Activated CD8-positive, alpha-beta T cell treated with anti-CD3 and anti-CD28 coated beads for 36 hours (primary cell): ENCODE measurements at regions not wholly inside any gene's neighbourhood (a gene's known extent, or its start where the extent isn't known, plus 50 kb on each side); places are given as distances from the start of the nearest gene placed in this dataset.

Experiments used
- ATAC-seq: fragments of 200-7000 bp; cut with Tn5 transposase; one replicate; pipeline ENCODE4 v1.10.0; 2021; ENCODE audit warnings: mild to moderate bottlenecking, moderate library complexity
- CTCF ChIA-PET: fragments of 350-600 bp; sonication (Branson Sonifier 250); formaldehyde crosslinking; loops from one replicate; lab custom pipeline; 2021; ENCODE audit warnings: antibody characterized with exemption; lab: Charles Lee
- POLR2A ChIA-PET: fragments of 350-600 bp; sonication (Branson Sonifier 250); formaldehyde crosslinking; loops from one replicate; lab custom pipeline; 2021; ENCODE audit warnings: antibody characterized with exemption; lab: Charles Lee
- DNase-seq: peaks from one replicate; pipeline ENCODE4 v3.0.0-alpha.2; 2020
- H3K27ac Mint-ChIP-seq: one replicate; pipeline ENCODE4 v1.8.0; 2021; ENCODE audit warnings: mild to moderate bottlenecking, mixed read lengths
- H3K27me3 Mint-ChIP-seq: one replicate; pipeline ENCODE4 v1.8.0; 2021; ENCODE audit warnings: mixed read lengths
- H3K36me3 Mint-ChIP-seq: one replicate; pipeline ENCODE4 v1.8.0; 2021; ENCODE audit warnings: low read depth, mixed read lengths
- H3K4me1 Mint-ChIP-seq: one replicate; pipeline ENCODE4 v1.8.0; 2021; ENCODE audit warnings: low read depth, mixed read lengths
- H3K4me3 Mint-ChIP-seq: one replicate; pipeline ENCODE4 v1.8.0; 2021; ENCODE audit warnings: mild to moderate bottlenecking, moderate library complexity, mixed read lengths
- H3K9me3 Mint-ChIP-seq: one replicate; pipeline ENCODE4 v1.8.0; 2021; ENCODE audit warnings: mixed read lengths
- intact Hi-C: fragments of 100-400 bp; cut with micrococcal nuclease; formaldehyde crosslinking; loops from one replicate; pipeline ENCODE4 v1.10.0; 2022
- TF ChIP-seq, protein P1 (sequence below): fragments of 200-600 bp; IDR thresholded peaks from one replicate; pipeline ENCODE4 v1.8.0; 2022; ENCODE audit warnings: antibody characterized with exemption, mild to moderate bottlenecking

DNA sequence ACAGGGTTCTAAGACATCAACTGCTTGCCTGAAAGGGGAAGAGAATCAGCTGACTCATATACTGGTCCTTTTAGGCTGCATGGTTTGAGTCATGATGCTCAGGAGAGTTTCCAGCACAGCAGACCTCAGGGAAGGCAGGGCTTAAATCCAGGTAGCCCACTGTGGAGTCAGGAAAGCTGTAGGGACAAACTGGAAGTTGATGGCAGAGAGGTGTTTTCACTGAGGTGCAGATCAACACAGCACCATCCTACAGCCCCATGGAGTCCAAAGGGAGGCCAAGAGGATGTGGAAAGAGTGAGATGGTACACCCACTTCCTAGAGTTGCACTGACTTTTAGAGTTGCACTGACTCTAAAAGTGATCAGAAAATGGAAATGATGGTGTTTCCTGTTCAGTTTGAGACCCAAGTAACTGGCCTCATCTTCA is 252.4 kb upstream of the DUSP10 start:
- H3K36me3 Mint-ChIP-seq = no peaks in the 10 kb centered on the region
- CTCF ChIA-PET = interaction anchor here (0.6 to 1.5 kb wide), 3 partner anchors 15 to 461 kb away, joined by 3 to 6 read pairs (median 4); no protein-coding TSS in a partner anchor
- TF ChIP-seq, protein P1, sequence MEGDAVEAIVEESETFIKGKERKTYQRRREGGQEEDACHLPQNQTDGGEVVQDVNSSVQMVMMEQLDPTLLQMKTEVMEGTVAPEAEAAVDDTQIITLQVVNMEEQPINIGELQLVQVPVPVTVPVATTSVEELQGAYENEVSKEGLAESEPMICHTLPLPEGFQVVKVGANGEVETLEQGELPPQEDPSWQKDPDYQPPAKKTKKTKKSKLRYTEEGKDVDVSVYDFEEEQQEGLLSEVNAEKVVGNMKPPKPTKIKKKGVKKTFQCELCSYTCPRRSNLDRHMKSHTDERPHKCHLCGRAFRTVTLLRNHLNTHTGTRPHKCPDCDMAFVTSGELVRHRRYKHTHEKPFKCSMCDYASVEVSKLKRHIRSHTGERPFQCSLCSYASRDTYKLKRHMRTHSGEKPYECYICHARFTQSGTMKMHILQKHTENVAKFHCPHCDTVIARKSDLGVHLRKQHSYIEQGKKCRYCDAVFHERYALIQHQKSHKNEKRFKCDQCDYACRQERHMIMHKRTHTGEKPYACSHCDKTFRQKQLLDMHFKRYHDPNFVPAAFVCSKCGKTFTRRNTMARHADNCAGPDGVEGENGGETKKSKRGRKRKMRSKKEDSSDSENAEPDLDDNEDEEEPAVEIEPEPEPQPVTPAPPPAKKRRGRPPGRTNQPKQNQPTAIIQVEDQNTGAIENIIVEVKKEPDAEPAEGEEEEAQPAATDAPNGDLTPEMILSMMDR = no peak

DNA sequence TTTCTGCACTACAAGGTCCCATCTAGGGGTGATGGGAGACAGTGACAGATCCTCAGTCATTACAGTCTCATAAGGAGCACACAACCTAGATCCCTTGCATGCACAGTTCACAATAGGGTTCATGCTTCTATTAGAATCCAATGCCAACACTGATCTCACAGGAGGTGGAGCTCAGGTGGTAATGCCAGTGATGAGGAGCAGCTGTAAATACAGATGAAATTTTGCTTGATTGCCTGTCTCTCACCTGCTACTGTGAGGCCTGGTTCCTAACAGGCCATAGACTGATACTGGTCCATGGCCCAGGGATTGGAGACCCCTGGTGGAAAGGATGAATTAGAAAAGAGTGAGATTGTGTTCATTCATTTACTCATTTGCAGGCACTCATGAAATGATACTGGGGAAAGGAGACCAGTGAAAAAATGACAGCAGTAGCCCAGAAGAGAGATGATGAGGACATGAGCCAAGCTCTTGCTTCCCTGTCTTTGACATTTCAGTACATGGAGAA is 251.6 kb upstream of the DUSP10 start:
- Mint-ChIP-seq H3K27me3 (no peaks in the 10 kb centered on the region), H3K4me1 (peaks cover 36% of the 10 kb centered on the region), H3K4me3 (no peak overlapping the region), H3K36me3 (no peaks in the 10 kb centered on the region), H3K27ac (peak overlapping the region; percentile 95), H3K9me3 (peaks cover 5% of the 10 kb centered on the region)
- ChIA-PET POLR2A (interaction anchor here (0.7 to 1.1 kb wide), 3 partner anchors 60 to 252 kb away, joined by 3 to 5 read pairs (median 3); partner anchors contain the start of gene DUSP10), CTCF (interaction anchor here (0.6 to 1.5 kb wide), 5 partner anchors 16 to 461 kb away, joined by 3 to 6 read pairs (median 4); no protein-coding TSS in a partner anchor)
- no peak for ATAC-seq
- TF ChIP-seq, protein P1 = no peak
- intact Hi-C loops = no loop called here
- no peak for DNase-seq

More for the DNA sequence above, 252.4 kb upstream of the DUSP10 start:
- ATAC-seq = peak; percentile 85
- H3K27ac Mint-ChIP-seq = peak overlapping the region; percentile 95
- peaks cover 36% of the 10 kb centered on the region for H3K4me1 Mint-ChIP-seq
- POLR2A ChIA-PET = interaction anchor here (0.7 to 1.0 kb wide), 3 partner anchors 148 to 508 kb away, joined by 3 read pairs; no protein-coding TSS in a partner anchor
- DNase-seq = peak; percentile 58
- intact Hi-C loops = no loop called here
- H3K9me3 Mint-ChIP-seq = peaks cover 5% of the 10 kb centered on the region
- H3K27me3 Mint-ChIP-seq = no peaks in the 10 kb centered on the region
- H3K4me3 Mint-ChIP-seq = no peak overlapping the region

GRCh38 chr1:221992427-221992826 is 250.5 kb upstream of the DUSP10 start:
- H3K27me3 Mint-ChIP-seq = no peaks in the 10 kb centered on the region
- intact Hi-C loops = no loop called here
- TF ChIP-seq, protein P1 = no peak
- H3K4me1 Mint-ChIP-seq = peaks cover 36% of the 10 kb centered on the region
- ChIA-PET POLR2A (interaction anchor here (0.8 to 1.1 kb wide), 2 partner anchors 162 to 251 kb away, joined by 3 to 5 read pairs; partner anchors contain the start of gene DUSP10), CTCF (interaction anchor here (0.9 to 1.8 kb wide), 5 partner anchors 11 to 134 kb away, joined by 3 to 6 read pairs (median 3); no protein-coding TSS in a partner anchor)
- H3K36me3 Mint-ChIP-seq = no peaks in the 10 kb centered on the region
- ATAC-seq = peak; percentile 28
- peak; percentile 17 for DNase-seq
- peaks cover 5% of the 10 kb centered on the region for H3K9me3 Mint-ChIP-seq
- H3K27ac Mint-ChIP-seq = peak overlapping the region; percentile 60
- H3K4me3 Mint-ChIP-seq = no peak overlapping the region

GRCh38 chr1:221991221-221991620 is 249.3 kb upstream of the DUSP10 start:
- POLR2A ChIA-PET = no interaction called here
- CTCF ChIA-PET = interaction anchor here (1.2 to 1.8 kb wide), 2 partner anchors 12 to 18 kb away, joined by 4 to 6 read pairs; no protein-coding TSS in a partner anchor
- DNase-seq = no peak
- Mint-ChIP-seq H3K4me3 (no peak overlapping the region), H3K36me3 (no peaks in the 10 kb centered on the region), H3K4me1 (peaks cover 36% of the 10 kb centered on the region), H3K9me3 (peaks cover 5% of the 10 kb centered on the region), H3K27me3 (no peaks in the 10 kb centered on the region), H3K27ac (no peak overlapping the region)
- TF ChIP-seq, protein P1 = no peak
- no peak for ATAC-seq
- intact Hi-C loops = no loop called here

GRCh38 chr1:221989741-221990140 is 247.9 kb upstream of the DUSP10 start:
- Mint-ChIP-seq H3K27ac (no peak overlapping the region), H3K9me3 (peaks cover 5% of the 10 kb centered on the region), H3K27me3 (no peaks in the 10 kb centered on the region), H3K4me1 (peaks cover 28% of the 10 kb centered on the region), H3K4me3 (no peak overlapping the region), H3K36me3 (no peaks in the 10 kb centered on the region)
- POLR2A ChIA-PET = no interaction called here
- TF ChIP-seq, protein P1 = no peak
- DNase-seq = no peak
- CTCF ChIA-PET = no interaction called here
- no peak for ATAC-seq
- intact Hi-C loops = no loop called here
